ENCODE measurements at regions not wholly inside any gene's neighbourhood (a gene's known extent, or its start where the extent isn't known, plus 50 kb on each side); places are given as distances from the start of the nearest gene placed in this dataset.

DNA sequence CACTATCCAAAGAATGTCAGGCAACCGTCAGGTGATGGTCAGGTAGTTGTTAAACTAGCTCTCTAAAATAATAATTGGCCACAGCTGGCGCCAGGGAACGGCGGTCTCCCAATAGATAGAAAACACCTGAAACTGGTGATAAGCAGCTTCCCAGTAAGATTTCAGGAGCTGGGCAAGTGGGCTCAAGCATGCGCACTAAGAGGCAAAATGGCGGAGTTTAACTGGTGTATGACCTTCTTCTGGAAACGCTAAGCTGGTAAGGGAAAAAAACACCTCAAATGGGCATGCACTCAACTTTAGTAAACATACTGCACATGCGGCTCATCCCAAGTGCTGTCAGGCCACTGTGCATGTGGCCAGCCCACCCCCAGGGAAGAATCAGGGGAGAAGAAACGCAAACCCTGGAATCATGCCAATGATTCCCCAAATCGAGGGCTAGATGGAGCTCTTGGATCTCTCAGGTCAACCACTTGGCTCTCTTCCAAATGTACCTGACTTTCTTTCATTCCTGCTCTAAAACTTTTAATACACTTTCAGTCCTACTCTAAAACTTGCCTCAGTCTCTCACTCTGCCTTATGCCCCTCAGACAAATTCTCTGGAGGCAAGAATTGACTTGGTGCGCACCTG lies 195.0 kb downstream of the ZNF621 start:
- DNase-seq (ENCODE audit: low read depth) = peak; percentile 40
- TF ChIP-seq, protein P1, sequence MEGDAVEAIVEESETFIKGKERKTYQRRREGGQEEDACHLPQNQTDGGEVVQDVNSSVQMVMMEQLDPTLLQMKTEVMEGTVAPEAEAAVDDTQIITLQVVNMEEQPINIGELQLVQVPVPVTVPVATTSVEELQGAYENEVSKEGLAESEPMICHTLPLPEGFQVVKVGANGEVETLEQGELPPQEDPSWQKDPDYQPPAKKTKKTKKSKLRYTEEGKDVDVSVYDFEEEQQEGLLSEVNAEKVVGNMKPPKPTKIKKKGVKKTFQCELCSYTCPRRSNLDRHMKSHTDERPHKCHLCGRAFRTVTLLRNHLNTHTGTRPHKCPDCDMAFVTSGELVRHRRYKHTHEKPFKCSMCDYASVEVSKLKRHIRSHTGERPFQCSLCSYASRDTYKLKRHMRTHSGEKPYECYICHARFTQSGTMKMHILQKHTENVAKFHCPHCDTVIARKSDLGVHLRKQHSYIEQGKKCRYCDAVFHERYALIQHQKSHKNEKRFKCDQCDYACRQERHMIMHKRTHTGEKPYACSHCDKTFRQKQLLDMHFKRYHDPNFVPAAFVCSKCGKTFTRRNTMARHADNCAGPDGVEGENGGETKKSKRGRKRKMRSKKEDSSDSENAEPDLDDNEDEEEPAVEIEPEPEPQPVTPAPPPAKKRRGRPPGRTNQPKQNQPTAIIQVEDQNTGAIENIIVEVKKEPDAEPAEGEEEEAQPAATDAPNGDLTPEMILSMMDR (conservative IDR thresholded peaks at IDR 0.05; ENCODE audit: low read depth, low read length) = peak; percentile 31
- no peak overlapping the region for H3K4me3 ChIP-seq (ENCODE audit: low read depth, low read length)

DNA sequence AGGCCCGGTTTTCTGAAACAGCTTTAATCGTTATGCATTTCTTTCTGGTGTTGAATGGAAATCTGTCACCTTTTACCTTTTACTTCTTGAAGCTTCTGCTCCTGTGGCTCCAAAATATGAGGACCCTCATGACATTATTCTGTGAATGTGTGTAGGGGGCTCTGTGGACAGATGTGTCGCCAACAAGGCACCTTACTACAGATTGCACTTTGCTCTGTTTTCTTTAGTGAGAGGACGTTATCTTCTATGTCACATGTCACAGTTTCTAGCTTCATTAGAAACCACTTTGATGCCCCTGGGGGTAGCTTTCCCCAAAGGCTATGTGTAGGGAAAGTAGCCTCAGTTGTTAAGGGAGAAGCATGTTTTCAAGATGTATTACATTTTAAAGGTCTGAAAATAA lies 195.6 kb downstream of the ZNF621 start:
- TF ChIP-seq, protein P1 (conservative IDR thresholded peaks at IDR 0.05; ENCODE audit: low read depth, low read length) = no peak
- DNase-seq (ENCODE audit: low read depth) = no peak
- no peak overlapping the region for H3K4me3 ChIP-seq (ENCODE audit: low read depth, low read length)

DNA sequence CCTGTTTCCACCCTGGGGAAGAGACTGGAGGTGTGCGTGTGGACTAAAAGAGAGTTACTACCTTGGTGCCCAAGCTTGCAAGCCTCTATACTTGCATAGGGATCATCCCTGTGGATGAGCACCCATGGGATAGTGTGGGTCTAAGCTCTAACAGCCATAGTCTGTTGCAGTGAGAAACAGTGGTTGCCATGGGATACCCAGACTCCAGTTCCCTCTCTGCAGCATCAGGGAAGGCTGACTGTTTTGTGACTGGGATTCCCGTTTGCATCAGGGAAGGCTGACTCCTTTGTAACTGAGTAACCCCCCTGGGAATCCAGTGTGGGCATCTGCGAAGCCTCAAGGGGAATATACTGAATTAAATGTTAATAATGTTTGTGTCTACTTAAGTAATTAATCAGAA lies 196.1 kb downstream of the ZNF621 start:
- H3K4me3 ChIP-seq (ENCODE audit: low read depth, low read length) = no peak overlapping the region
- TF ChIP-seq, protein P1 (conservative IDR thresholded peaks at IDR 0.05; ENCODE audit: low read depth, low read length) = no peak
- DNase-seq (ENCODE audit: low read depth) = no peak

DNA sequence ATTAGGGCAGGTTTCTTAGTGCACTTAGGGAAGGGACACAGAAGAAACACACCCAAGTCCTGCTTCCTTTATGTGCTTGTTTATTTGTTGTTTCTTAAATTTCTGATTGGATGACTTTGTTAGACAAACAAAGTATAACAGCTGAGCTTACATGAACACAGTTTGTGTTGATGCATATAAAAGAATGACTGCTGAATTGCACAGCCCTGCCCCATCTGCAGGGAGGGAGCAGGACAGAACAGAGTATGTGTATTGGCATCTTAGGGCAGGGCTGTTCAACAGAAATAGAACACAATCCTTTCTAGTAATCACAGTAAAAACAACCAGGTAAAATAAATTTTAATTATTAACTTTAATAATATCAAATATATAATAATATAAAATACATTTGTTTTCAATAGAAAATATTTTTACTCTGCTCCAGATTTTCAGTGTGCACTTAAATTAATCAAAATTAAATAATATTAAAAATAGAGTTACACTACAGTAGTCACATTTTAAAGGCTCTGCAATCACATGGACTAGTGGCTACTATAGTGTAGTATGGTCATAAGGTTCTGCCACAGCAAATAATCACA lies 198.4 kb downstream of the ZNF621 start:
- H3K4me3 ChIP-seq (ENCODE audit: low read depth, low read length) = no peak overlapping the region
- TF ChIP-seq, protein P1 (conservative IDR thresholded peaks at IDR 0.05; ENCODE audit: low read depth, low read length) = no peak
- no peak for DNase-seq (ENCODE audit: low read depth)

DNA sequence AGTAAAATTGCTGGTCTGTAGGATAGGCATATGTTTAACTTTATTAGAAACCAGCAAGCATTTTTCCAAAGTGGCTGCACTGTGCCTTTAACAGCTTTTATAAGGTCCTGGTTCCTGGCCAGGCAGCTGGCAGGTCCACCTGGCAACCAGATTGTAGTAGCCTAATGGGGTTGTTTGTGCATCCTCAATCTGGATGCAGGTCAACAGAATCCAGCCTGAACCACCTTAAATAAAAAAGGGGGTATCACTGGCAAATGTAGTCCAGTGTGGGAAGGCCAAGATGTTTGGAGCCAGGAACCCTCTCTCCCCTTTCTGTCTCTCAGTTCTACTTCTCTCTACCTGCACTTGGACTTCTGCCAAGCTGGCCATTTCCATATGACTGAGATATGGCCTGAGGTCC lies 200.3 kb downstream of the ZNF621 start:
- DNase-seq (ENCODE audit: low read depth) = no peak
- no peak overlapping the region for H3K4me3 ChIP-seq (ENCODE audit: low read depth, low read length)
- TF ChIP-seq, protein P1 (conservative IDR thresholded peaks at IDR 0.05; ENCODE audit: low read depth, low read length) = no peak

GRCh38 chr3:40731445-40731844 lies 206.7 kb downstream of the ZNF621 start:
- DNase-seq (ENCODE audit: low read depth) = no peak
- no peak overlapping the region for H3K4me3 ChIP-seq (ENCODE audit: low read depth, low read length)
- TF ChIP-seq, protein P1 (conservative IDR thresholded peaks at IDR 0.05; ENCODE audit: low read depth, low read length) = no peak

DNA sequence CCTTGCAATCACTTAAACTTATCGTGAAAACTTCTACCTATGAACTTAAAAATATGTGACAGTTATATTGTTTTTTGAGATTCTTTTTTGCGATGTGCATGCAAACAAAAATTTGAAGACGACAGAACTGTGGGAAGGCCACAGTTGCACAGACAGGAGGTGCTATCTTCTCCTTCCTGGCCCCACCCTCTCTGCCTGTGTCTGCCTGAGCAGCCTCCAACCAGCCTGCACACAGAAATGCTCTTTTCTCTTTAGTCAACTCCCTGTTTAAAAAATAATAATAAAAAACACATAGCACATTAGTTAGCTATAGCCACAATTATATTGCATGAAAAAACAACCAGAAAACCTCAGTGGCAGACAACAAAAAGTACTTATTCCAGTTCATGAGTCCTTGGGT lies 212.2 kb downstream of the ZNF621 start:
- no peak for DNase-seq (ENCODE audit: low read depth)
- TF ChIP-seq, protein P1 (conservative IDR thresholded peaks at IDR 0.05; ENCODE audit: low read depth, low read length) = peak; percentile 4
- H3K4me3 ChIP-seq (ENCODE audit: low read depth, low read length) = no peak overlapping the region

All from choroid plexus epithelial cell (primary cell).